H1 (cell line): ENCODE measurements at regions not wholly inside any gene's neighbourhood (a gene's known extent, or its start where the extent isn't known, plus 50 kb on each side); places are given as distances from the start of the nearest gene placed in this dataset.

Experiments
- CTCF ChIA-PET: fragments of 300-600 bp; sonication (Branson Sonifier 250); formaldehyde crosslinking; loops from one replicate; lab custom pipeline; 2021; ENCODE audit not compliant: partially characterized antibody; lab: Charles Lee
- POLR2A ChIA-PET: fragments of 300-600 bp; sonication (Branson Sonifier 250); formaldehyde crosslinking; loops from one replicate; lab custom pipeline; 2021; ENCODE audit warnings: inconsistent platforms; ENCODE audit not compliant: partially characterized antibody; lab: Charles Lee
- DNase-seq, 2 experiments: peaks; one replicate each; pipeline versions ENCODE4 v3.0.0 to v3.0.0-alpha.2; 2010 to 2022; ENCODE audit warnings: low spot score in 2 of 2, low read depth in 1 of 2, mixed read lengths in 1 of 2
- FAIRE-seq: peaks from 2 replicates; lab custom pipeline; 2011; peaks lifted over from hg19 to GRCh38; lab: Jason Lieb, UNC
- H2AFZ ChIP-seq: 2 replicates; pipeline ENCODE4 v1.8.1; 2012; ENCODE audit warnings: low read length, inconsistent platforms
- H2AK5ac ChIP-seq: 2 replicates; pipeline ENCODE4 v1.6.1; 2013; ENCODE audit warnings: low read depth, low read length
- H2BK120ac ChIP-seq: replicated peaks from 2 replicates; pipeline ENCODE3; 2013; ENCODE audit warnings: low read depth, low read length, inconsistent platforms
- H2BK12ac ChIP-seq: 2 replicates; pipeline ENCODE4 v1.6.1; 2013; ENCODE audit warnings: low read depth, low read length
- H2BK15ac ChIP-seq: 2 replicates; pipeline ENCODE4 v1.6.1; 2013; ENCODE audit warnings: low read length
- H2BK20ac ChIP-seq: 2 replicates; pipeline ENCODE4 v1.6.1; 2013; ENCODE audit warnings: low read length
- H2BK5ac ChIP-seq: 2 replicates; pipeline ENCODE4 v1.6.1; 2013; ENCODE audit warnings: low read depth, low read length
- H3K14ac ChIP-seq: 2 replicates; pipeline ENCODE4 v1.6.1; 2013; ENCODE audit warnings: inconsistent platforms; ENCODE audit not compliant: insufficient read length
- H3K18ac ChIP-seq: 2 replicates; pipeline ENCODE4 v1.6.1; 2013; ENCODE audit warnings: low read length; ENCODE audit errors: extremely low read depth
- H3K23ac ChIP-seq: 2 replicates; pipeline ENCODE4 v1.6.1; 2013; ENCODE audit warnings: inconsistent platforms; ENCODE audit not compliant: insufficient read length
- H3K23me2 ChIP-seq: 2 replicates; pipeline ENCODE4 v1.6.1; 2013; ENCODE audit warnings: low read depth, low read length
- H3K27ac ChIP-seq: 2 replicates; pipeline ENCODE4 v1.6.1; 2011; ENCODE audit warnings: low read depth, low read length, inconsistent platforms
- H3K27me3 ChIP-seq, 4 experiments: replicated peaks in 1 of 4; 1 replicate in 1 of 4; 2 replicates in 3 of 4; pipeline versions ENCODE4 v1.6.1 to v1.8.1; 2011 to 2013; ENCODE audit warnings: low read length in 3 of 4, mild to moderate bottlenecking in 3 of 4, inconsistent platforms in 2 of 4, mixed read lengths in 2 of 4, moderate library complexity in 1 of 4; ENCODE audit not compliant: control insufficient read depth in 3 of 4, insufficient read depth in 3 of 4; ENCODE audit errors: extremely low read depth in 1 of 4
- H3K36me3 ChIP-seq, 4 experiments: 2 replicates each; pipeline versions ENCODE4 v1.6.1 to v1.8.1; 2011 to 2013; ENCODE audit warnings: mild to moderate bottlenecking in 4 of 4, low read length in 3 of 4, moderate library complexity in 2 of 4, control low read depth in 1 of 4, inconsistent platforms in 1 of 4; ENCODE audit not compliant: insufficient read depth in 4 of 4, control insufficient read depth in 2 of 4
- H3K4ac ChIP-seq: replicated peaks from 2 replicates; pipeline ENCODE3; 2013; ENCODE audit warnings: low read length, low read depth, mixed read lengths, inconsistent platforms; ENCODE audit not compliant: insufficient read length
- H3K4me1 ChIP-seq, 4 experiments: replicated peaks in 1 of 4; 1 replicate in 1 of 4; 2 replicates in 3 of 4; pipeline versions ENCODE4 v1.6.1 to v1.8.1; 2011 to 2013; ENCODE audit warnings: low read length in 3 of 4, inconsistent platforms in 2 of 4, mixed read lengths in 1 of 4; ENCODE audit not compliant: insufficient read depth in 4 of 4, control insufficient read depth in 3 of 4
- H3K4me2 ChIP-seq, 2 experiments: 2 replicates each; pipeline versions ENCODE4 v1.6.1 to v1.8.1; 2011 to 2013; ENCODE audit warnings: low read depth in 2 of 2, low read length in 2 of 2, control low read depth in 1 of 2, inconsistent platforms in 1 of 2, mild to moderate bottlenecking in 1 of 2; ENCODE audit not compliant: insufficient read depth in 1 of 2
- H3K4me3 ChIP-seq, 4 experiments: fragments of 200-600, 300-600 bp in 1 of 4; sonication (generic), shearing (Covaris generic), sonication (Bioruptor Twin) in 1 of 4; 2 replicates each; pipeline versions ENCODE4 v1.5.1 to v1.8.1; 2011 to 2016; ENCODE audit warnings: low read length in 4 of 4, low read depth in 3 of 4, control low read depth in 2 of 4, inconsistent platforms in 2 of 4, mild to moderate bottlenecking in 2 of 4, mixed read lengths in 1 of 4, moderate library complexity in 1 of 4; ENCODE audit not compliant: insufficient read depth in 2 of 4; ENCODE audit errors: extremely low read depth in 1 of 4
- H3K56ac ChIP-seq: replicated peaks from 2 replicates; pipeline ENCODE3; 2013; ENCODE audit warnings: low read depth, mild to moderate bottlenecking, mixed read lengths, low read length, inconsistent platforms; ENCODE audit not compliant: insufficient read length
- H3K79me1 ChIP-seq: 2 replicates; pipeline ENCODE4 v1.6.1; 2013; ENCODE audit warnings: low read depth, low read length, control low read depth
- H3K79me2 ChIP-seq, 2 experiments: 2 replicates each; pipeline versions ENCODE4 v1.6.1 to v1.8.1; 2012 to 2013; ENCODE audit warnings: low read length in 2 of 2, mild to moderate bottlenecking in 2 of 2, inconsistent platforms in 1 of 2; ENCODE audit not compliant: insufficient read depth in 2 of 2, control insufficient read depth in 1 of 2
- H3K9ac ChIP-seq, 4 experiments: replicated peaks in 1 of 4; 1 replicate in 1 of 4; 2 replicates in 3 of 4; pipeline versions ENCODE4 v1.6.1 to v1.8.1; 2011 to 2013; ENCODE audit warnings: low read depth in 3 of 4, low read length in 3 of 4, control low read depth in 2 of 4, mild to moderate bottlenecking in 2 of 4, moderate library complexity in 2 of 4, inconsistent platforms in 1 of 4; ENCODE audit errors: extremely low read depth in 1 of 4
- H3K9me3 ChIP-seq, 2 experiments: 2 replicates each; pipeline versions ENCODE4 v1.6.1 to v1.8.1; 2012 to 2013; ENCODE audit warnings: mild to moderate bottlenecking in 2 of 2, moderate library complexity in 2 of 2, control low read depth in 1 of 2, inconsistent platforms in 1 of 2, low read depth in 1 of 2, low read length in 1 of 2, mixed read lengths in 1 of 2; ENCODE audit not compliant: insufficient read depth in 2 of 2
- H4K20me1 ChIP-seq, 2 experiments: replicated peaks in 1 of 2; 2 replicates each; pipeline versions ENCODE3 to v1.8.1; 2011 to 2013; ENCODE audit warnings: inconsistent platforms in 2 of 2, low read length in 2 of 2, mild to moderate bottlenecking in 1 of 2; ENCODE audit not compliant: insufficient read depth in 2 of 2, control insufficient read depth in 1 of 2
- H4K5ac ChIP-seq: 2 replicates; pipeline ENCODE4 v1.6.1; 2013; ENCODE audit warnings: low read length, low read depth, mixed read lengths, inconsistent platforms; ENCODE audit not compliant: insufficient read length
- H4K8ac ChIP-seq: 2 replicates; pipeline ENCODE4 v1.8.0; 2013; ENCODE audit warnings: mild to moderate bottlenecking, moderate library complexity, low read length, inconsistent platforms; ENCODE audit not compliant: insufficient read depth; ENCODE audit errors: extremely low read depth
- H4K91ac ChIP-seq: replicated peaks from 2 replicates; pipeline ENCODE3; 2013; ENCODE audit warnings: low read length, mixed read lengths, inconsistent platforms; ENCODE audit not compliant: insufficient read length
- FOSL1 ChIP-seq: IDR thresholded peaks from 2 replicates; pipeline ENCODE4 v1.6.1; 2011; ENCODE audit warnings: mild to moderate bottlenecking, low read depth, low read length, moderate library complexity; ENCODE audit not compliant: insufficient read depth
- GTF2F1 ChIP-seq: IDR thresholded peaks from 2 replicates; pipeline ENCODE4 v1.6.1; 2012; ENCODE audit warnings: low read depth, low read length, improper control_type of control experiment, borderline replicate concordance
- JUN ChIP-seq: IDR thresholded peaks from 2 replicates; pipeline ENCODE4 v1.6.1; 2011; ENCODE audit warnings: low read depth, mild to moderate bottlenecking, improper control_type of control experiment, low read length
- PHF8 ChIP-seq: fragments of 200-600 bp; sonication (generic); conservative IDR thresholded peaks from 2 replicates; pipeline ENCODE4 v1.7.1; 2012; ENCODE audit warnings: low read depth, mild to moderate bottlenecking, inconsistent platforms, low read length, moderate library complexity
- POLR2AphosphoS5 ChIP-seq: IDR thresholded peaks from 2 replicates; pipeline ENCODE4 v1.6.1; 2011; ENCODE audit warnings: low read depth, low read length
- POU5F1 ChIP-seq: IDR thresholded peaks from 2 replicates; pipeline ENCODE4 v1.6.1; 2011; ENCODE audit warnings: low read depth, mild to moderate bottlenecking, low read length, moderate library complexity
- RXRA ChIP-seq: IDR thresholded peaks from 2 replicates; pipeline ENCODE4 v1.6.1; 2011; ENCODE audit warnings: low read depth, mild to moderate bottlenecking, low read length, moderate library complexity; ENCODE audit not compliant: insufficient read depth
- SAP30 ChIP-seq: fragments of 300-600 bp; sonication (generic); IDR thresholded peaks from 2 replicates; pipeline ENCODE4 v1.7.1; 2012; ENCODE audit warnings: low read length, moderate library complexity, mild to moderate bottlenecking, inconsistent platforms; ENCODE audit not compliant: insufficient read depth, insufficient replicate concordance
- SIN3A ChIP-seq, 2 experiments: IDR thresholded peaks in 1 of 2; conservative IDR thresholded peaks in 1 of 2; 2 replicates each; pipeline ENCODE4 v1.6.1; 2011 to 2012; ENCODE audit warnings: low read length in 2 of 2, improper control_type of control experiment in 1 of 2, low read depth in 1 of 2, mild to moderate bottlenecking in 1 of 2
- SP2 ChIP-seq: IDR thresholded peaks from 2 replicates; pipeline ENCODE4 v1.6.1; 2012; ENCODE audit warnings: mild to moderate bottlenecking, low read length, inconsistent platforms
- SRF ChIP-seq: IDR thresholded peaks from 2 replicates; pipeline ENCODE4 v1.6.1; 2011; ENCODE audit warnings: mild to moderate bottlenecking, low read depth, low read length, moderate library complexity
- TCF12 ChIP-seq: IDR thresholded peaks from 2 replicates; pipeline ENCODE4 v1.6.1; 2011; ENCODE audit warnings: low read depth, mild to moderate bottlenecking, low read length
- WGBS, 2 experiments: shearing (Covaris generic) in 1 of 2; methylation state at CpG; one replicate each; pipeline versions ENCODE4 v1.1.6 to v1.1.7; 2013 to 2015; ENCODE audit warnings: low lambda C conversion rate in 2 of 2, mixed read lengths in 2 of 2, inconsistent platforms in 1 of 2, low coverage in 1 of 2, missing lambda C conversion rate in 1 of 2; ENCODE audit not compliant: insufficient replicate concordance in 2 of 2, insufficient coverage in 1 of 2, insufficient read length in 1 of 2; ENCODE audit errors: extremely low coverage in 1 of 2, missing lambda C conversion rate in 1 of 2; 5-methylcytosine and 5-hydroxymethylcytosine counted together

GRCh38 chr3:39718674-39719595, 90.5 kb upstream of the MYRIP start:
- Histone ChIP-seq H3K4me2 (no peak overlapping the region), H4K91ac (no peak overlapping the region), H4K5ac (no peak overlapping the region), H4K20me1 (no peaks in the 10 kb centered on the region), H2BK20ac (no peak overlapping the region), H3K79me2 (no peaks in the 10 kb centered on the region), H3K23me2 (no peaks in the 10 kb centered on the region; the same call in 1 of the 2 replicates), H3K36me3 (no peaks in the 10 kb centered on the region), H2AK5ac (no peak overlapping the region), H3K79me1 (no peaks in the 10 kb centered on the region), H3K23ac (no peak overlapping the region), H3K4me1 (no peaks in the 10 kb centered on the region), H2BK15ac (no peak overlapping the region), H3K9ac (no peak overlapping the region), H3K4ac (no peak overlapping the region), H3K14ac (no peak overlapping the region), H4K8ac (no peak overlapping the region), H2AFZ (0 out of 2 replicates have a peak overlapping the region, but pooled peaks have one; percentile 46), H3K27ac (no peak overlapping the region), H3K56ac (no peak overlapping the region), H2BK120ac (no peak overlapping the region), H2BK12ac (no peak overlapping the region), H2BK5ac (no peak overlapping the region), H3K4me3 (no peak overlapping the region), H3K18ac (no peak overlapping the region), H3K27me3 (no peaks in the 10 kb centered on the region), H3K9me3 (no peaks in the 10 kb centered on the region)
- ChIA-PET POLR2A (no interaction called here), CTCF (interaction anchor here (0.7 to 1.2 kb wide), 3 partner anchors 12 to 22 kb away, joined by 3 read pairs; no protein-coding TSS in a partner anchor)
- FAIRE-seq (no peak), DNase-seq (no peak)
- 88% methylated on average over 7 of the region's 7 CpGs; no CpG with 5 or more reads in 1 of the 2 experiments for WGBS, 2 experiments
- TF ChIP-seq POU5F1 (no peak), SAP30 (no peak), FOSL1 (no peak), POLR2AphosphoS5 (no peak), SIN3A (conservative IDR thresholded peaks at IDR 0.05 in 1 of 2, IDR thresholded peaks at IDR 0.05 in 1 of 2; ENCODE audit: low read depth in 1 of 2, low read length in 2 of 2) (no peak), SRF (no peak), RXRA (no peak), JUN (no peak), GTF2F1 (no peak), SP2 (no peak), TCF12 (no peak), PHF8 (no peak)
